Naive thymus-derived CD8-positive, alpha-beta T cell (primary cell): ENCODE measurements at regions not wholly inside any gene's neighbourhood (a gene's known extent, or its start where the extent isn't known, plus 50 kb on each side); places are given as distances from the start of the nearest gene placed in this dataset.
A peak's percentile ranks its signal among the peaks of the same experiment; 100 is the strongest.
"Not testable (repeated sequence)": the region's sequence is repeated elsewhere in the genome, so short reads cannot be mapped to it uniquely, and the experiment has no call there.

Source experiments
- ATAC-seq, 2 donors: fragments of 150-1000 bp; cut with Tn5 transposase in 1 of 2; sonication (Bioruptor Pico), chemical (Tn5 transposase) in 1 of 2; 1 replicate in 1 of 2; 2 replicates in 1 of 2; pipeline ENCODE4 v1.10.0; 2021; ENCODE audit warnings: mild to moderate bottlenecking in 2 of 2, moderate library complexity in 2 of 2
- POLR2A ChIA-PET: fragments of 350-600 bp; sonication (Branson Sonifier 250); formaldehyde crosslinking; loops from one replicate; lab custom pipeline; 2021; ENCODE audit warnings: antibody characterized with exemption; lab: Charles Lee
- DNase-seq, 10 donors: peaks; one replicate each; pipeline versions ENCODE4 v3.0.0 to v3.0.0-alpha.2; 2020 to 2022
- H3K27ac Mint-ChIP-seq, 10 donors: one replicate each; pipeline ENCODE4 v1.8.0; 2020 to 2022; ENCODE audit warnings: mild to moderate bottlenecking in 10 of 10, mixed read lengths in 10 of 10, moderate library complexity in 4 of 10, inconsistent platforms in 1 of 10
- H3K27me3 Mint-ChIP-seq, 5 donors: one replicate each; pipeline ENCODE4 v1.8.0; 2021 to 2022; ENCODE audit warnings: mixed read lengths in 5 of 5
- H3K36me3 Mint-ChIP-seq, 3 donors: one replicate each; pipeline ENCODE4 v1.8.0; 2020 to 2022; ENCODE audit warnings: mixed read lengths in 3 of 3, mild to moderate bottlenecking in 2 of 3, inconsistent platforms in 1 of 3
- H3K4me1 Mint-ChIP-seq, 4 donors: one replicate each; pipeline ENCODE4 v1.8.0; 2021 to 2022; ENCODE audit warnings: mixed read lengths in 4 of 4
- H3K4me3 Mint-ChIP-seq, 10 donors: one replicate each; pipeline ENCODE4 v1.8.0; 2020 to 2022; ENCODE audit warnings: mild to moderate bottlenecking in 10 of 10, mixed read lengths in 10 of 10, moderate library complexity in 6 of 10, inconsistent platforms in 1 of 10
- H3K9me3 Mint-ChIP-seq, 9 donors: one replicate each; pipeline ENCODE4 v1.8.0; 2020 to 2022; ENCODE audit warnings: mixed read lengths in 9 of 9, mild to moderate bottlenecking in 3 of 9, inconsistent platforms in 1 of 9, moderate library complexity in 1 of 9

- Mint-ChIP-seq H3K4me3 (no peak overlapping the region), H3K36me3 (no peaks in the 10 kb centered on the region)
- ATAC-seq, result no peak
Measured at GRCh38 chr5:122607818-122608217, 167.1 kb upstream of the SNX2 start.

GRCh38 chr5:122608222-122608621, 166.7 kb upstream of the SNX2 start:
- Mint-ChIP-seq H3K27me3 (peaks cover 0 to 6% (median 4%) of the 10 kb centered on the region in 5 donors), H3K9me3 (peaks cover 0 to 15% (median 0%) of the 10 kb centered on the region in 9 donors), H3K4me1 (no peaks in the 10 kb centered on the region), H3K4me3 (no peak overlapping the region), H3K27ac (no peak overlapping the region), H3K36me3 (no peaks in the 10 kb centered on the region)
- POLR2A ChIA-PET, result no interaction called here
- DNase-seq, result no peak
- no peak for ATAC-seq

More at GRCh38 chr5:122607818-122608217, 167.1 kb upstream of the SNX2 start:
- Mint-ChIP-seq H3K27ac (no peak overlapping the region), H3K9me3 (peaks cover 0 to 15% (median 0%) of the 10 kb centered on the region in 9 donors), H3K27me3 (peaks cover 0 to 6% (median 4%) of the 10 kb centered on the region in 5 donors), H3K4me1 (no peaks in the 10 kb centered on the region)
- DNase-seq, result no peak
- POLR2A ChIA-PET, result no interaction called here

GRCh38 chr5:122611406-122611805, 163.5 kb upstream of the SNX2 start:
- POLR2A ChIA-PET, result no interaction called here
- DNase-seq, result no peak
- no peaks in the 10 kb centered on the region for H3K4me1 Mint-ChIP-seq
- no peaks in the 10 kb centered on the region for H3K36me3 Mint-ChIP-seq
- H3K9me3 Mint-ChIP-seq, result peaks cover 0 to 3% (median 0%) of the 10 kb centered on the region in 9 donors
- no peak overlapping the region for H3K4me3 Mint-ChIP-seq
- H3K27ac Mint-ChIP-seq, result no peak overlapping the region
- no peak for ATAC-seq
- H3K27me3 Mint-ChIP-seq, result no peaks in the 10 kb centered on the region

GRCh38 chr5:122612901-122613300, 162.0 kb upstream of the SNX2 start:
- no peaks in the 10 kb centered on the region for H3K36me3 Mint-ChIP-seq
- peaks cover 0 to 3% (median 0%) of the 10 kb centered on the region in 9 donors for H3K9me3 Mint-ChIP-seq
- no peak overlapping the region for H3K4me3 Mint-ChIP-seq
- POLR2A ChIA-PET, result no interaction called here
- H3K27ac Mint-ChIP-seq, result peak overlapping the region in 1 of 10 donors; percentile 9
- ATAC-seq (no peak), DNase-seq (no peak)
- no peaks in the 10 kb centered on the region for H3K4me1 Mint-ChIP-seq
- peaks cover 0 to 7% (median 0%) of the 10 kb centered on the region in 5 donors for H3K27me3 Mint-ChIP-seq

- POLR2A ChIA-PET, result interaction anchor here (0.7 kb wide), 1 partner anchor 102 kb away, joined by 3 read pairs; no protein-coding TSS in a partner anchor
- Mint-ChIP-seq H3K9me3 (peaks cover 0 to 1% (median 0%) of the 10 kb centered on the region in 9 donors), H3K4me1 (no peaks in the 10 kb centered on the region), H3K4me3 (no peak overlapping the region), H3K27me3 (peaks cover 0 to 7% (median 0%) of the 10 kb centered on the region in 5 donors), H3K27ac (no peak overlapping the region), H3K36me3 (no peaks in the 10 kb centered on the region)
- DNase-seq (no peak), ATAC-seq (no peak)
Measured at GRCh38 chr5:122615146-122615545, 159.7 kb upstream of the SNX2 start.

- peaks cover 0 to 7% (median 0%) of the 10 kb centered on the region in 5 donors for H3K27me3 Mint-ChIP-seq
- no peak overlapping the region for H3K27ac Mint-ChIP-seq
- POLR2A ChIA-PET, result no interaction called here
- no peak overlapping the region for H3K4me3 Mint-ChIP-seq
- no peak for DNase-seq
- H3K4me1 Mint-ChIP-seq, result no peaks in the 10 kb centered on the region
- ATAC-seq, result no peak
- no peaks in the 10 kb centered on the region for H3K36me3 Mint-ChIP-seq
- H3K9me3 Mint-ChIP-seq, result peaks cover 0 to 1% (median 0%) of the 10 kb centered on the region in 9 donors
Measured at GRCh38 chr5:122615832-122616231, 159.0 kb upstream of the SNX2 start.

GRCh38 chr5:122618046-122618445, 156.8 kb upstream of the SNX2 start:
- H3K4me1 Mint-ChIP-seq, H3K27me3 Mint-ChIP-seq, POLR2A ChIA-PET, ATAC-seq, H3K4me3 Mint-ChIP-seq, H3K27ac Mint-ChIP-seq, DNase-seq, H3K36me3 Mint-ChIP-seq, H3K9me3 Mint-ChIP-seq: not testable (repeated sequence)

GRCh38 chr5:122620768-122621167, 154.1 kb upstream of the SNX2 start:
- ATAC-seq, H3K27me3 Mint-ChIP-seq, DNase-seq, H3K9me3 Mint-ChIP-seq, POLR2A ChIA-PET, H3K4me1 Mint-ChIP-seq, H3K4me3 Mint-ChIP-seq, H3K27ac Mint-ChIP-seq, H3K36me3 Mint-ChIP-seq: not testable (repeated sequence)

GRCh38 chr5:122628714-122629113, 146.2 kb upstream of the SNX2 start:
- H3K36me3 Mint-ChIP-seq, H3K4me1 Mint-ChIP-seq, ATAC-seq, H3K9me3 Mint-ChIP-seq, H3K27ac Mint-ChIP-seq, DNase-seq, POLR2A ChIA-PET, H3K4me3 Mint-ChIP-seq, H3K27me3 Mint-ChIP-seq: not testable (repeated sequence)

- no peak overlapping the region for H3K4me3 Mint-ChIP-seq
- POLR2A ChIA-PET, result no interaction called here
- peaks cover 0 to 5% (median 0%) of the 10 kb centered on the region in 9 donors for H3K9me3 Mint-ChIP-seq
- H3K36me3 Mint-ChIP-seq, result no peaks in the 10 kb centered on the region
- DNase-seq (no peak), ATAC-seq (no peak)
- no peaks in the 10 kb centered on the region for H3K4me1 Mint-ChIP-seq
- H3K27me3 Mint-ChIP-seq, result no peaks in the 10 kb centered on the region
- no peak overlapping the region for H3K27ac Mint-ChIP-seq
Measured at GRCh38 chr5:122629121-122629677, 145.7 kb upstream of the SNX2 start.

GRCh38 chr5:122638581-122638980, 136.3 kb upstream of the SNX2 start:
- no peak overlapping the region for H3K27ac Mint-ChIP-seq
- peaks cover 0 to 9% (median 4%) of the 10 kb centered on the region in 9 donors for H3K9me3 Mint-ChIP-seq
- H3K27me3 Mint-ChIP-seq, result peaks cover 5 to 23% (median 8%) of the 10 kb centered on the region in 5 donors
- POLR2A ChIA-PET, result no interaction called here
- DNase-seq (no peak), ATAC-seq (no peak)
- no peaks in the 10 kb centered on the region for H3K36me3 Mint-ChIP-seq
- H3K4me1 Mint-ChIP-seq, result no peaks in the 10 kb centered on the region
- H3K4me3 Mint-ChIP-seq, result no peak overlapping the region

GRCh38 chr5:122639033-122639432, 135.8 kb upstream of the SNX2 start:
- Mint-ChIP-seq H3K4me1 (no peaks in the 10 kb centered on the region), H3K27ac (no peak overlapping the region), H3K36me3 (peaks cover 0 to 4% (median 0%) of the 10 kb centered on the region in 3 donors), H3K9me3 (peaks cover 0 to 9% (median 4%) of the 10 kb centered on the region in 9 donors), H3K27me3 (peaks cover 5 to 23% (median 10%) of the 10 kb centered on the region in 5 donors), H3K4me3 (no peak overlapping the region)
- DNase-seq (no peak), ATAC-seq (no peak)
- POLR2A ChIA-PET, result no interaction called here

- ATAC-seq (no peak), DNase-seq (no peak)
- POLR2A ChIA-PET, result no interaction called here
- Mint-ChIP-seq H3K36me3 (peaks cover 0 to 5% (median 0%) of the 10 kb centered on the region in 3 donors), H3K4me1 (no peaks in the 10 kb centered on the region), H3K4me3 (no peak overlapping the region), H3K27ac (no peak overlapping the region), H3K27me3 (peaks cover 5 to 24% (median 13%) of the 10 kb centered on the region in 5 donors), H3K9me3 (peaks cover 0 to 9% (median 4%) of the 10 kb centered on the region in 9 donors)
Measured at GRCh38 chr5:122639864-122640263, 135.0 kb upstream of the SNX2 start.

- no peaks in the 10 kb centered on the region for H3K4me1 Mint-ChIP-seq
- no peak overlapping the region for H3K27ac Mint-ChIP-seq
- no peak overlapping the region for H3K4me3 Mint-ChIP-seq
- ATAC-seq (no peak), DNase-seq (no peak)
- H3K27me3 Mint-ChIP-seq, result peaks cover 2 to 7% (median 2%) of the 10 kb centered on the region in 5 donors
- no peaks in the 10 kb centered on the region for H3K9me3 Mint-ChIP-seq
- POLR2A ChIA-PET, result no interaction called here
- H3K36me3 Mint-ChIP-seq, result peaks cover 0 to under 1% (median 0%) of the 10 kb centered on the region in 3 donors
Measured at GRCh38 chr5:122649080-122649479, 125.8 kb upstream of the SNX2 start.
